H9 (cell line): ENCODE measurements at regions not wholly inside any gene's neighbourhood (a gene's known extent, or its start where the extent isn't known, plus 50 kb on each side); places are given as distances from the start of the nearest gene placed in this dataset.

Experiments used
- DNase-seq: peaks from one replicate; pipeline ENCODE4 v3.0.0-alpha.2; 2017
- H2AFZ ChIP-seq: one replicate; pipeline ENCODE4 v1.6.1; 2013; ENCODE audit warnings: mild to moderate bottlenecking, low read length, control low read depth, moderate library complexity
- H2AK5ac ChIP-seq: 2 replicates; pipeline ENCODE4 v1.6.1; 2013; ENCODE audit warnings: low read length, control low read depth, mixed read lengths; ENCODE audit not compliant: insufficient read length
- H2BK120ac ChIP-seq: one replicate; pipeline ENCODE4 v1.6.1; 2013; ENCODE audit warnings: low read depth, mild to moderate bottlenecking, low read length, control low read depth, inconsistent platforms; ENCODE audit not compliant: poor library complexity, severe bottlenecking
- H2BK12ac ChIP-seq: 2 replicates; pipeline ENCODE4 v1.6.1; 2013; ENCODE audit warnings: low read length, control low read depth, mixed read lengths, low read depth; ENCODE audit not compliant: insufficient read length
- H2BK15ac ChIP-seq: 2 replicates; pipeline ENCODE4 v1.6.1; 2013; ENCODE audit warnings: low read depth, low read length, control low read depth
- H2BK20ac ChIP-seq: one replicate; pipeline ENCODE4 v1.6.1; 2013; ENCODE audit warnings: low read depth, mild to moderate bottlenecking, low read length, control low read depth, inconsistent platforms; ENCODE audit not compliant: poor library complexity, severe bottlenecking
- H2BK5ac ChIP-seq: 2 replicates; pipeline ENCODE4 v1.6.1; 2013; ENCODE audit warnings: low read length, control low read depth, mixed read lengths; ENCODE audit not compliant: insufficient read length
- H3K14ac ChIP-seq: 2 replicates; pipeline ENCODE4 v1.6.1; 2013; ENCODE audit warnings: low read length, control low read depth; ENCODE audit not compliant: insufficient read depth
- H3K18ac ChIP-seq: 2 replicates; pipeline ENCODE4 v1.6.1; 2013; ENCODE audit warnings: low read depth, mild to moderate bottlenecking, mixed read lengths, low read length, control low read depth; ENCODE audit not compliant: insufficient read length
- H3K23ac ChIP-seq: 2 replicates; pipeline ENCODE4 v1.6.1; 2013; ENCODE audit warnings: low read length, control low read depth, mixed read lengths, low read depth; ENCODE audit not compliant: insufficient read length
- H3K23me2 ChIP-seq: 2 replicates; pipeline ENCODE4 v1.6.1; 2013; ENCODE audit warnings: low read depth, mild to moderate bottlenecking, mixed read lengths, low read length, control low read depth; ENCODE audit not compliant: insufficient read length, poor library complexity, severe bottlenecking
- H3K27ac ChIP-seq: 2 replicates; pipeline ENCODE4 v1.5.1; 2013; ENCODE audit warnings: low read length, control low read depth, mixed read lengths, low read depth; ENCODE audit not compliant: insufficient read length
- H3K27me3 ChIP-seq: 2 replicates; pipeline ENCODE4 v1.6.1; 2013; ENCODE audit warnings: low read length, control low read depth, inconsistent platforms; ENCODE audit not compliant: insufficient read depth
- H3K4ac ChIP-seq: 2 replicates; pipeline ENCODE4 v1.6.1; 2013; ENCODE audit warnings: low read depth, mild to moderate bottlenecking, control low read depth, inconsistent platforms, low read length, moderate library complexity
- H3K4me1 ChIP-seq: 2 replicates; pipeline ENCODE4 v1.6.1; 2013; ENCODE audit warnings: low read length, control low read depth, inconsistent platforms; ENCODE audit not compliant: insufficient read depth
- H3K4me2 ChIP-seq: 2 replicates; pipeline ENCODE4 v1.6.1; 2013; ENCODE audit warnings: low read length, control low read depth, mixed read lengths; ENCODE audit not compliant: insufficient read length, insufficient read depth
- H3K56ac ChIP-seq: 2 replicates; pipeline ENCODE4 v1.6.1; 2013; ENCODE audit warnings: low read depth, mild to moderate bottlenecking, mixed read lengths, low read length, control low read depth; ENCODE audit not compliant: insufficient read length
- H3K79me1 ChIP-seq: 2 replicates; pipeline ENCODE4 v1.6.1; 2013; ENCODE audit warnings: low read depth, mild to moderate bottlenecking, moderate library complexity, low read length, control low read depth, inconsistent platforms; ENCODE audit not compliant: insufficient read depth, poor library complexity, severe bottlenecking
- H3K79me2 ChIP-seq: 2 replicates; pipeline ENCODE4 v1.6.1; 2013; ENCODE audit warnings: low read length, control low read depth, inconsistent platforms; ENCODE audit not compliant: insufficient read depth
- H3K9ac ChIP-seq: 2 replicates; pipeline ENCODE4 v1.6.1; 2013; ENCODE audit warnings: low read length, control low read depth, mixed read lengths; ENCODE audit not compliant: insufficient read length; ENCODE audit errors: extremely low read depth
- H3K9me3 ChIP-seq: one replicate; pipeline ENCODE4 v1.6.1; 2013; ENCODE audit warnings: low read depth, low read length, inconsistent platforms; ENCODE audit not compliant: control insufficient read depth
- H3T11ph ChIP-seq: one replicate; pipeline ENCODE4 v1.6.1; 2013; ENCODE audit warnings: mild to moderate bottlenecking, low read length, control low read depth, inconsistent platforms
- H4K20me1 ChIP-seq: one replicate; pipeline ENCODE4 v1.6.1; 2013; ENCODE audit not compliant: control insufficient read depth, insufficient read length, insufficient read depth
- H4K5ac ChIP-seq: 2 replicates; pipeline ENCODE4 v1.6.1; 2013; ENCODE audit warnings: low read depth, mild to moderate bottlenecking, mixed read lengths, low read length, control low read depth; ENCODE audit not compliant: insufficient read length
- H4K8ac ChIP-seq: replicated peaks from 2 replicates; pipeline ENCODE4 v1.6.1; 2013; ENCODE audit warnings: low read length, control low read depth, mixed read lengths, low read depth; ENCODE audit not compliant: insufficient read length
- H4K91ac ChIP-seq: 2 replicates; pipeline ENCODE4 v1.6.1; 2013; ENCODE audit warnings: low read depth, mild to moderate bottlenecking, moderate library complexity, mixed read lengths, low read length, control low read depth; ENCODE audit not compliant: insufficient read length
- H3K27ac Mint-ChIP-seq, 3 experiments: 2 replicates in 2 of 3; 3 replicates in 1 of 3; pipeline ENCODE4 v1.8.0; 2020 to 2021; ENCODE audit warnings: mixed read lengths in 3 of 3, mild to moderate bottlenecking in 1 of 3, moderate library complexity in 1 of 3
- H3K27me3 Mint-ChIP-seq: 2 replicates; pipeline ENCODE4 v1.8.0; 2021; ENCODE audit warnings: low read depth, mild to moderate bottlenecking, moderate library complexity, mixed read lengths
- H3K36me3 Mint-ChIP-seq, 3 experiments: 2 replicates in 2 of 3; 3 replicates in 1 of 3; pipeline ENCODE4 v1.8.0; 2020 to 2021; ENCODE audit warnings: low read depth in 3 of 3, mixed read lengths in 3 of 3; ENCODE audit not compliant: insufficient read depth in 1 of 3
- H3K4me1 Mint-ChIP-seq, 2 experiments: 2 replicates each; pipeline ENCODE4 v1.8.0; 2020; ENCODE audit warnings: mixed read lengths in 2 of 2
- H3K4me3 Mint-ChIP-seq, 2 experiments: 2 replicates in 1 of 2; 3 replicates in 1 of 2; pipeline ENCODE4 v1.8.0; 2020 to 2021; ENCODE audit warnings: mild to moderate bottlenecking in 2 of 2, mixed read lengths in 2 of 2, moderate library complexity in 1 of 2
- H3K9me3 Mint-ChIP-seq, 2 experiments: 2 replicates in 1 of 2; 3 replicates in 1 of 2; pipeline ENCODE4 v1.8.0; 2020; ENCODE audit warnings: mild to moderate bottlenecking in 2 of 2, mixed read lengths in 2 of 2, moderate library complexity in 1 of 2
- CTCF ChIP-seq: fragments of 200-600 bp; sonication (generic); conservative IDR thresholded peaks from 3 replicates; pipeline ENCODE4 v1.8.0; 2021; ENCODE audit warnings: antibody characterized with exemption, mild to moderate bottlenecking
- WGBS: extraction: QIAGEN DNeasy Blood & Tissue Kit; methylation state at CpG from one replicate; pipeline ENCODE4 v1.1.7; 2013; ENCODE audit warnings: missing lambda C conversion rate, low lambda C conversion rate, mixed read lengths; ENCODE audit not compliant: insufficient read length; ENCODE audit errors: extremely low coverage; 5-methylcytosine and 5-hydroxymethylcytosine counted together

GRCh38 chr18:60209042-60209441 is 163.5 kb downstream of the MC4R start:
- no peak overlapping the region for H3K4me3 Mint-ChIP-seq
- Histone ChIP-seq H2BK120ac (no peak overlapping the region), H4K5ac (no peak overlapping the region), H3K56ac (no peak overlapping the region), H3K18ac (no peak overlapping the region), H3K9me3 (no peaks in the 10 kb centered on the region), H3K23ac (no peak overlapping the region), H2AK5ac (no peak overlapping the region), H3K4me2 (no peak overlapping the region), H3K27me3 (no peaks in the 10 kb centered on the region), H2BK12ac (no peak overlapping the region), H3K4ac (no peak overlapping the region), H2BK5ac (no peak overlapping the region), H3K14ac (no peak overlapping the region), H2BK15ac (no peak overlapping the region), H3K23me2 (no peaks in the 10 kb centered on the region), H4K8ac (no peak overlapping the region), H3K9ac (no peak overlapping the region), H4K20me1 (no peaks in the 10 kb centered on the region), H2AFZ (no peak overlapping the region), H3T11ph (no peak overlapping the region), H3K27ac (no peak overlapping the region), H3K4me1 (no peaks in the 10 kb centered on the region), H4K91ac (no peak overlapping the region), H3K79me1 (no peaks in the 10 kb centered on the region), H2BK20ac (no peak overlapping the region), H3K79me2 (no peaks in the 10 kb centered on the region)
- H3K27ac Mint-ChIP-seq, result no peak overlapping the region
- H3K27me3 Mint-ChIP-seq, result no peaks in the 10 kb centered on the region
- no peaks in the 10 kb centered on the region for H3K9me3 Mint-ChIP-seq
- DNase-seq, result no peak
- TF ChIP-seq CTCF, result no peak
- H3K4me1 Mint-ChIP-seq, result no peaks in the 10 kb centered on the region
- H3K36me3 Mint-ChIP-seq, result no peaks in the 10 kb centered on the region
- WGBS, result no CpG with 5 or more reads among the region's 1 CpG
